Endodermal cell (in vitro differentiated cells): ENCODE measurements at regions not wholly inside any gene's neighbourhood (a gene's known extent, or its start where the extent isn't known, plus 50 kb on each side); places are given as distances from the start of the nearest gene placed in this dataset.

ENCODE experiments used
- DNase-seq: peaks from one replicate; pipeline ENCODE4 v3.0.0-alpha.2; 2017
- H3K27ac ChIP-seq: 2 replicates; pipeline ENCODE4 v1.5.1; 2013; ENCODE audit warnings: mild to moderate bottlenecking, low read depth, low read length, moderate library complexity
- H3K27me3 ChIP-seq: 2 replicates; pipeline ENCODE4 v1.6.1; 2013; ENCODE audit warnings: mild to moderate bottlenecking, low read length, moderate library complexity; ENCODE audit not compliant: insufficient read depth, control insufficient read depth, poor library complexity, severe bottlenecking
- H3K36me3 ChIP-seq: 2 replicates; pipeline ENCODE4 v1.7.0; 2013; ENCODE audit warnings: mild to moderate bottlenecking, low read length, moderate library complexity; ENCODE audit not compliant: control insufficient read depth, insufficient read depth
- H3K4me1 ChIP-seq: one replicate; pipeline ENCODE4 v1.7.0; 2013; ENCODE audit warnings: low read length; ENCODE audit not compliant: control insufficient read depth, insufficient read depth
- H3K4me3 ChIP-seq: 2 replicates; pipeline ENCODE4 v1.5.1; 2013; ENCODE audit warnings: mild to moderate bottlenecking, low read length, moderate library complexity
- H3K9ac ChIP-seq: 2 replicates; pipeline ENCODE4 v1.6.1; 2013; ENCODE audit warnings: mild to moderate bottlenecking, low read length, moderate library complexity; ENCODE audit not compliant: poor library complexity, severe bottlenecking; ENCODE audit errors: extremely low read depth
- H3K9me3 ChIP-seq: 2 replicates; pipeline ENCODE4 v1.6.1; 2013; ENCODE audit warnings: mild to moderate bottlenecking, low read length, moderate library complexity; ENCODE audit not compliant: control insufficient read depth
- H3K27ac Mint-ChIP-seq: 2 replicates; pipeline ENCODE4 v1.8.0; 2020; ENCODE audit warnings: mixed read lengths
- H3K27me3 Mint-ChIP-seq: 2 replicates; pipeline ENCODE4 v1.8.0; 2021; ENCODE audit warnings: mild to moderate bottlenecking, mixed read lengths; ENCODE audit not compliant: insufficient read depth
- H3K36me3 Mint-ChIP-seq: 2 replicates; pipeline ENCODE4 v1.8.0; 2020; ENCODE audit warnings: low read depth, mixed read lengths
- H3K4me1 Mint-ChIP-seq: 2 replicates; pipeline ENCODE4 v1.8.0; 2020; ENCODE audit warnings: mixed read lengths
- H3K4me3 Mint-ChIP-seq: 2 replicates; pipeline ENCODE4 v1.8.0; 2020; ENCODE audit warnings: mild to moderate bottlenecking, moderate library complexity, mixed read lengths
- H3K9me3 Mint-ChIP-seq: 2 replicates; pipeline ENCODE4 v1.8.0; 2020; ENCODE audit warnings: mild to moderate bottlenecking, mixed read lengths
- CTCF ChIP-seq: fragments of 200-600 bp; sonication (generic); conservative IDR thresholded peaks from 2 replicates; pipeline ENCODE4 v1.5.0; 2021; ENCODE audit warnings: antibody characterized with exemption, mild to moderate bottlenecking
- WGBS, 2 experiments: methylation state at CpG; one replicate each; pipeline versions ENCODE4 v1.1.5 to v1.1.7; 2013; ENCODE audit warnings: missing lambda C conversion rate in 2 of 2, mixed read lengths in 1 of 2; ENCODE audit not compliant: insufficient coverage in 1 of 2, insufficient read length in 1 of 2; 5-methylcytosine and 5-hydroxymethylcytosine counted together

- H3K27me3 ChIP-seq = no peaks in the 10 kb centered on the region
- no peaks in the 10 kb centered on the region for H3K36me3 ChIP-seq
- H3K4me3 ChIP-seq = no peak overlapping the region
- 92% methylated on average over 4 to 11 of the region's 11 CpGs for WGBS, 2 experiments
- H3K4me1 ChIP-seq = no peaks in the 10 kb centered on the region
- no peak overlapping the region for H3K9ac ChIP-seq
- no peak for TF ChIP-seq CTCF
- DNase-seq = no peak
- Mint-ChIP-seq H3K27ac (no peak overlapping the region), H3K4me1 (peaks cover 17% of the 10 kb centered on the region), H3K36me3 (no peaks in the 10 kb centered on the region), H3K4me3 (no peak overlapping the region), H3K27me3 (peaks cover 3% of the 10 kb centered on the region), H3K9me3 (no peaks in the 10 kb centered on the region)
- H3K9me3 ChIP-seq = no peaks in the 10 kb centered on the region
- no peak overlapping the region for H3K27ac ChIP-seq
Observed at GRCh38 chr15:68500363-68501258, 68.6 kb upstream of the ITGA11 start.

GRCh38 chr15:68501259-68501591, 69.3 kb upstream of the ITGA11 start:
- Mint-ChIP-seq H3K27ac (no peak overlapping the region), H3K27me3 (peaks cover 3% of the 10 kb centered on the region), H3K36me3 (no peaks in the 10 kb centered on the region), H3K9me3 (no peaks in the 10 kb centered on the region), H3K4me3 (no peak overlapping the region), H3K4me1 (peaks cover 17% of the 10 kb centered on the region)
- H3K4me3 ChIP-seq = no peak overlapping the region
- no peak for TF ChIP-seq CTCF
- WGBS, 2 experiments = 94% methylated on average over 4 of the region's 4 CpGs; no CpG with 5 or more reads in 1 of the 2 experiments
- H3K4me1 ChIP-seq = no peaks in the 10 kb centered on the region
- no peak overlapping the region for H3K9ac ChIP-seq
- no peaks in the 10 kb centered on the region for H3K27me3 ChIP-seq
- H3K27ac ChIP-seq = no peak overlapping the region
- H3K36me3 ChIP-seq = no peaks in the 10 kb centered on the region
- H3K9me3 ChIP-seq = no peaks in the 10 kb centered on the region
- no peak for DNase-seq

- Histone ChIP-seq H3K4me1 (no peaks in the 10 kb centered on the region), H3K9me3 (no peaks in the 10 kb centered on the region), H3K27me3 (no peaks in the 10 kb centered on the region), H3K9ac (no peak overlapping the region), H3K27ac (no peak overlapping the region), H3K4me3 (no peak overlapping the region), H3K36me3 (no peaks in the 10 kb centered on the region)
- no peak for DNase-seq
- Mint-ChIP-seq H3K4me1 (peaks cover 17% of the 10 kb centered on the region), H3K27me3 (peaks cover 3% of the 10 kb centered on the region), H3K4me3 (no peak overlapping the region), H3K36me3 (no peaks in the 10 kb centered on the region), H3K27ac (no peak overlapping the region), H3K9me3 (no peaks in the 10 kb centered on the region)
- no peak for TF ChIP-seq CTCF
- 91 to 94% methylated on average over 2 of the region's 2 CpGs for WGBS, 2 experiments
Observed at GRCh38 chr15:68501616-68502015, 69.7 kb upstream of the ITGA11 start.
